ENCODE measurements at regions not wholly inside any gene's neighbourhood (a gene's known extent, or its start where the extent isn't known, plus 50 kb on each side); places are given as distances from the start of the nearest gene placed in this dataset.

GRCh38 chr18:48470484-48471180 lies 61.4 kb upstream of the ZBTB7C start:
- DNase-seq (ENCODE audit: low read depth in 1 of 2, low spot score in 1 of 2) = peak in 1 of 2 donors; percentile 33
- H3K36me3 ChIP-seq = no peaks in the 10 kb centered on the region
- no peak overlapping the region for H3K27ac ChIP-seq
- no peak overlapping the region for H3K4me3 ChIP-seq
- H3K9me3 ChIP-seq (ENCODE audit: low read depth) = no peaks in the 10 kb centered on the region
- no peak for TF ChIP-seq CTCF (IDR thresholded peaks at IDR 0.05; ENCODE audit: low read depth, low read length)
- no peaks in the 10 kb centered on the region for H3K4me1 ChIP-seq (ENCODE audit: low read depth)
- no peaks in the 10 kb centered on the region for H3K27me3 ChIP-seq

- H3K4me1 ChIP-seq (ENCODE audit: low read depth) = no peaks in the 10 kb centered on the region
- no peak for TF ChIP-seq CTCF (IDR thresholded peaks at IDR 0.05; ENCODE audit: low read depth, low read length)
- H3K27ac ChIP-seq = no peak overlapping the region
- no peak for DNase-seq (ENCODE audit: low read depth in 1 of 2, low spot score in 1 of 2)
- no peaks in the 10 kb centered on the region for H3K27me3 ChIP-seq
- no peaks in the 10 kb centered on the region for H3K9me3 ChIP-seq (ENCODE audit: low read depth)
- no peaks in the 10 kb centered on the region for H3K36me3 ChIP-seq
- no peak overlapping the region for H3K4me3 ChIP-seq
Measured at GRCh38 chr18:48468151-48468550, 59.0 kb upstream of the ZBTB7C start.

- no peak for DNase-seq (ENCODE audit: low read depth in 1 of 2, low spot score in 1 of 2)
- Histone ChIP-seq H3K9me3 (ENCODE audit: low read depth) (no peaks in the 10 kb centered on the region), H3K36me3 (no peaks in the 10 kb centered on the region), H3K27me3 (no peaks in the 10 kb centered on the region), H3K4me1 (ENCODE audit: low read depth) (no peaks in the 10 kb centered on the region), H3K27ac (no peak overlapping the region), H3K4me3 (no peak overlapping the region)
- TF ChIP-seq CTCF (IDR thresholded peaks at IDR 0.05; ENCODE audit: low read depth, low read length) = no peak
Measured at GRCh38 chr18:48467231-48467630, 58.0 kb upstream of the ZBTB7C start.

GRCh38 chr18:48462510-48462909 lies 53.3 kb upstream of the ZBTB7C start:
- no peaks in the 10 kb centered on the region for H3K27me3 ChIP-seq
- no peak overlapping the region for H3K27ac ChIP-seq
- DNase-seq (ENCODE audit: low read depth in 1 of 2, low spot score in 1 of 2) = no peak
- no peaks in the 10 kb centered on the region for H3K36me3 ChIP-seq
- no peaks in the 10 kb centered on the region for H3K9me3 ChIP-seq (ENCODE audit: low read depth)
- H3K4me1 ChIP-seq (ENCODE audit: low read depth) = no peaks in the 10 kb centered on the region
- no peak overlapping the region for H3K4me3 ChIP-seq
- no peak for TF ChIP-seq CTCF (IDR thresholded peaks at IDR 0.05; ENCODE audit: low read depth, low read length)

GRCh38 chr18:48460929-48461583 lies 51.9 kb upstream of the ZBTB7C start:
- no peak overlapping the region for H3K4me3 ChIP-seq
- no peaks in the 10 kb centered on the region for H3K4me1 ChIP-seq (ENCODE audit: low read depth)
- H3K9me3 ChIP-seq (ENCODE audit: low read depth) = no peaks in the 10 kb centered on the region
- peak in 1 of 2 donors; percentile 71 for DNase-seq (ENCODE audit: low read depth in 1 of 2, low spot score in 1 of 2)
- no peaks in the 10 kb centered on the region for H3K36me3 ChIP-seq
- no peak overlapping the region for H3K27ac ChIP-seq
- TF ChIP-seq CTCF (IDR thresholded peaks at IDR 0.05; ENCODE audit: low read depth, low read length) = no peak
- no peaks in the 10 kb centered on the region for H3K27me3 ChIP-seq
